PC-3 (cell line): ENCODE measurements at regions not wholly inside any gene's neighbourhood (a gene's known extent, or its start where the extent isn't known, plus 50 kb on each side); places are given as distances from the start of the nearest gene placed in this dataset.

ENCODE experiments used
- EZH2 ChIP-seq: fragments of 300-600 bp; sonication (generic); IDR thresholded peaks from one replicate; pipeline ENCODE4 v1.6.1; 2017; ENCODE audit warnings: antibody characterized with exemption, mild to moderate bottlenecking, low read length; ENCODE audit not compliant: unreplicated experiment
- TF ChIP-seq, protein P1 (sequence below): fragments of 300-600 bp; sonication (generic); conservative IDR thresholded peaks from 2 replicates; pipeline ENCODE4 v1.5.1; 2017; ENCODE audit warnings: antibody characterized with exemption, low read depth, mild to moderate bottlenecking, low read length

DNA sequence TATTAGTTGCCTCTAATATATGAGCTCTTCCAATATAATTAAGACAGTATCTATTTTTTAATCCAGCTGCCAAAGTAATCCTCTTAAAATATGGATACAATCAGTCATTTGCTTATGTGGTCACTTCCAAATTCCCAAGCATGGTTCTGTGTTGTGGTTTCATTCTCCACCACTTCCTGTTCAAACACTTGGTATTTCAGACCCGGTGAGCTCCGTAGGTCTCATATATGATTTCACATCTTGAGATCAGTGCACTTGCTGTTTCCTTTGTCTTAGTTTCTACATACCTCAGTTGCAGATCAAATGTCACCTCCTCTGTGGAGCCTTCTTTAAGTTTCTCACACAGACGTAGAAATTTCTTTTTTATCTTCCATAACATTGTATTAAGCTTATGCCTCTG is 254.2 kb downstream of the KCNS3 start:
- TF ChIP-seq, protein P1, sequence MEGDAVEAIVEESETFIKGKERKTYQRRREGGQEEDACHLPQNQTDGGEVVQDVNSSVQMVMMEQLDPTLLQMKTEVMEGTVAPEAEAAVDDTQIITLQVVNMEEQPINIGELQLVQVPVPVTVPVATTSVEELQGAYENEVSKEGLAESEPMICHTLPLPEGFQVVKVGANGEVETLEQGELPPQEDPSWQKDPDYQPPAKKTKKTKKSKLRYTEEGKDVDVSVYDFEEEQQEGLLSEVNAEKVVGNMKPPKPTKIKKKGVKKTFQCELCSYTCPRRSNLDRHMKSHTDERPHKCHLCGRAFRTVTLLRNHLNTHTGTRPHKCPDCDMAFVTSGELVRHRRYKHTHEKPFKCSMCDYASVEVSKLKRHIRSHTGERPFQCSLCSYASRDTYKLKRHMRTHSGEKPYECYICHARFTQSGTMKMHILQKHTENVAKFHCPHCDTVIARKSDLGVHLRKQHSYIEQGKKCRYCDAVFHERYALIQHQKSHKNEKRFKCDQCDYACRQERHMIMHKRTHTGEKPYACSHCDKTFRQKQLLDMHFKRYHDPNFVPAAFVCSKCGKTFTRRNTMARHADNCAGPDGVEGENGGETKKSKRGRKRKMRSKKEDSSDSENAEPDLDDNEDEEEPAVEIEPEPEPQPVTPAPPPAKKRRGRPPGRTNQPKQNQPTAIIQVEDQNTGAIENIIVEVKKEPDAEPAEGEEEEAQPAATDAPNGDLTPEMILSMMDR, result no peak
- no peak for TF ChIP-seq EZH2
